ENCODE measurements at regions not wholly inside any gene's neighbourhood (a gene's known extent, or its start where the extent isn't known, plus 50 kb on each side); places are given as distances from the start of the nearest gene placed in this dataset.

- Histone ChIP-seq H3K4me2 (ENCODE audit: low read length) (no peak overlapping the region), H4K20me1 (ENCODE audit: low read length) (no peaks in the 10 kb centered on the region), H3K9me3 (ENCODE audit: low read length) (no peaks in the 10 kb centered on the region), H3K9me2 (replicated peaks; ENCODE audit: low read length) (no peaks in the 10 kb centered on the region), H3K27me3 (ENCODE audit: low read length) (no peaks in the 10 kb centered on the region), H3K9ac (ENCODE audit: low read length) (no peak overlapping the region), H3K79me2 (ENCODE audit: low read length) (no peaks in the 10 kb centered on the region), H2AFZ (ENCODE audit: low read length) (no peak overlapping the region), H3K36me3 (ENCODE audit: low read depth, low read length) (no peaks in the 10 kb centered on the region), H3K4me3 (ENCODE audit: low read length) (no peak overlapping the region), H3F3A (ENCODE audit: low read length, unreplicated experiment) (no peaks in the 10 kb centered on the region), H3K4me1 (ENCODE audit: insufficient read depth, low read length) (no peaks in the 10 kb centered on the region), H3K27ac (ENCODE audit: low read length) (no peak overlapping the region)
- DNase-seq, result no peak
- TF ChIP-seq EZH2phosphoT487 (IDR thresholded peaks at IDR 0.05; ENCODE audit: borderline replicate concordance, low read length), result no peak
- ChIA-PET POLR2A (ENCODE audit: unreplicated experiment) (no interaction called here), CTCF (no interaction called here)
- no TSS peak for BruUV-seq (replicated peaks)
- ATAC-seq, result no peak
- intact Hi-C loops (cut with micrococcal nuclease), result no loop called here
Observed at GRCh38 chr4:119706804-119707203, 78.2 kb upstream of the PDE5A start.

- Histone ChIP-seq H3K4me2 (ENCODE audit: low read length) (no peak overlapping the region), H3K9me3 (ENCODE audit: low read length) (no peaks in the 10 kb centered on the region), H3K36me3 (ENCODE audit: low read depth, low read length) (no peaks in the 10 kb centered on the region), H3K9ac (ENCODE audit: low read length) (no peak overlapping the region), H4K20me1 (ENCODE audit: low read length) (no peaks in the 10 kb centered on the region), H3K27ac (ENCODE audit: low read length) (no peak overlapping the region), H3K27me3 (ENCODE audit: low read length) (no peaks in the 10 kb centered on the region), H3K4me1 (ENCODE audit: insufficient read depth, low read length) (no peaks in the 10 kb centered on the region), H2AFZ (ENCODE audit: low read length) (no peak overlapping the region), H3K79me2 (ENCODE audit: low read length) (no peaks in the 10 kb centered on the region), H3K9me2 (replicated peaks; ENCODE audit: low read length) (no peaks in the 10 kb centered on the region), H3K4me3 (ENCODE audit: low read length) (no peak overlapping the region), H3F3A (ENCODE audit: low read length, unreplicated experiment) (no peaks in the 10 kb centered on the region)
- no TSS peak for BruUV-seq (replicated peaks)
- TF ChIP-seq EZH2phosphoT487 (IDR thresholded peaks at IDR 0.05; ENCODE audit: borderline replicate concordance, low read length), result no peak
- TF ChIP-seq EZH2 (IDR thresholded peaks at IDR 0.05; ENCODE audit: low read length, unreplicated experiment), result no peak
- no peak for TF ChIP-seq CTCF (conservative IDR thresholded peaks at IDR 0.05; ENCODE audit: low read depth, low read length)
- CTCF ChIA-PET, result no interaction called here
- no peak for ATAC-seq
- intact Hi-C loops (cut with micrococcal nuclease), result no loop called here
- POLR2A ChIA-PET (ENCODE audit: unreplicated experiment), result no interaction called here
- DNase-seq, result no peak
Observed at GRCh38 chr4:119697887-119698393, 69.3 kb upstream of the PDE5A start.

GRCh38 chr4:119696963-119697362 lies 68.4 kb upstream of the PDE5A start:
- intact Hi-C loops (cut with micrococcal nuclease), result no loop called here
- Histone ChIP-seq H3K27me3 (ENCODE audit: low read length) (no peaks in the 10 kb centered on the region), H2AFZ (ENCODE audit: low read length) (no peak overlapping the region), H3K36me3 (ENCODE audit: low read depth, low read length) (no peaks in the 10 kb centered on the region), H3K27ac (ENCODE audit: low read length) (no peak overlapping the region), H3K9me2 (replicated peaks; ENCODE audit: low read length) (no peaks in the 10 kb centered on the region), H3K4me2 (ENCODE audit: low read length) (no peak overlapping the region), H3K9me3 (ENCODE audit: low read length) (no peaks in the 10 kb centered on the region), H3K4me3 (ENCODE audit: low read length) (no peak overlapping the region), H3K9ac (ENCODE audit: low read length) (no peak overlapping the region), H3K4me1 (ENCODE audit: insufficient read depth, low read length) (no peaks in the 10 kb centered on the region), H3K79me2 (ENCODE audit: low read length) (no peaks in the 10 kb centered on the region), H4K20me1 (ENCODE audit: low read length) (no peaks in the 10 kb centered on the region), H3F3A (ENCODE audit: low read length, unreplicated experiment) (no peaks in the 10 kb centered on the region)
- ATAC-seq (no peak), DNase-seq (no peak)
- ChIA-PET CTCF (no interaction called here), POLR2A (ENCODE audit: unreplicated experiment) (no interaction called here)
- no peak for TF ChIP-seq EZH2phosphoT487 (IDR thresholded peaks at IDR 0.05; ENCODE audit: borderline replicate concordance, low read length)
- no TSS peak for BruUV-seq (replicated peaks)

- POLR2A ChIA-PET (ENCODE audit: unreplicated experiment), result no interaction called here
- no peaks in the 10 kb centered on the region for H3K9me2 ChIP-seq (replicated peaks; ENCODE audit: low read length)
Observed at GRCh38 chr4:119695216-119695615, 66.6 kb upstream of the PDE5A start.

More at GRCh38 chr4:119695216-119695615, 66.6 kb upstream of the PDE5A start:
- no peaks in the 10 kb centered on the region for H3K4me1 ChIP-seq (ENCODE audit: insufficient read depth, low read length)
- DNase-seq (no peak), ATAC-seq (no peak)
- H3K9me3 ChIP-seq (ENCODE audit: low read length), result no peaks in the 10 kb centered on the region
- CTCF ChIA-PET, result no interaction called here
- H4K20me1 ChIP-seq (ENCODE audit: low read length), result no peaks in the 10 kb centered on the region
- H3K4me3 ChIP-seq (ENCODE audit: low read length), result no peak overlapping the region
- H3K4me2 ChIP-seq (ENCODE audit: low read length), result no peak overlapping the region
- BruUV-seq (replicated peaks), result no TSS peak
- no peak overlapping the region for H3K9ac ChIP-seq (ENCODE audit: low read length)
- no peaks in the 10 kb centered on the region for H3F3A ChIP-seq (ENCODE audit: low read length, unreplicated experiment)
- H3K27ac ChIP-seq (ENCODE audit: low read length), result no peak overlapping the region
- intact Hi-C loops (cut with micrococcal nuclease), result no loop called here
- no peak overlapping the region for H2AFZ ChIP-seq (ENCODE audit: low read length)
- no peaks in the 10 kb centered on the region for H3K27me3 ChIP-seq (ENCODE audit: low read length)
- TF ChIP-seq EZH2 (IDR thresholded peaks at IDR 0.05; ENCODE audit: low read length, unreplicated experiment) (no peak), CTCF (conservative IDR thresholded peaks at IDR 0.05; ENCODE audit: low read depth, low read length) (no peak), EZH2phosphoT487 (IDR thresholded peaks at IDR 0.05; ENCODE audit: borderline replicate concordance, low read length) (no peak)
- H3K36me3 ChIP-seq (ENCODE audit: low read depth, low read length), result no peaks in the 10 kb centered on the region
- H3K79me2 ChIP-seq (ENCODE audit: low read length), result no peaks in the 10 kb centered on the region
